H9 (cell line): ENCODE measurements at regions not wholly inside any gene's neighbourhood (a gene's known extent, or its start where the extent isn't known, plus 50 kb on each side); places are given as distances from the start of the nearest gene placed in this dataset.

Source experiments
- DNase-seq: peaks from one replicate; pipeline ENCODE4 v3.0.0-alpha.2; 2017
- H2AFZ ChIP-seq: one replicate; pipeline ENCODE4 v1.6.1; 2013; ENCODE audit warnings: mild to moderate bottlenecking, low read length, control low read depth, moderate library complexity
- H2AK5ac ChIP-seq: 2 replicates; pipeline ENCODE4 v1.6.1; 2013; ENCODE audit warnings: low read length, control low read depth, mixed read lengths; ENCODE audit not compliant: insufficient read length
- H2BK120ac ChIP-seq: one replicate; pipeline ENCODE4 v1.6.1; 2013; ENCODE audit warnings: low read depth, mild to moderate bottlenecking, low read length, control low read depth, inconsistent platforms; ENCODE audit not compliant: poor library complexity, severe bottlenecking
- H2BK12ac ChIP-seq: 2 replicates; pipeline ENCODE4 v1.6.1; 2013; ENCODE audit warnings: low read length, control low read depth, mixed read lengths, low read depth; ENCODE audit not compliant: insufficient read length
- H2BK15ac ChIP-seq: 2 replicates; pipeline ENCODE4 v1.6.1; 2013; ENCODE audit warnings: low read depth, low read length, control low read depth
- H2BK20ac ChIP-seq: one replicate; pipeline ENCODE4 v1.6.1; 2013; ENCODE audit warnings: low read depth, mild to moderate bottlenecking, low read length, control low read depth, inconsistent platforms; ENCODE audit not compliant: poor library complexity, severe bottlenecking
- H2BK5ac ChIP-seq: 2 replicates; pipeline ENCODE4 v1.6.1; 2013; ENCODE audit warnings: low read length, control low read depth, mixed read lengths; ENCODE audit not compliant: insufficient read length
- H3K14ac ChIP-seq: 2 replicates; pipeline ENCODE4 v1.6.1; 2013; ENCODE audit warnings: low read length, control low read depth; ENCODE audit not compliant: insufficient read depth
- H3K18ac ChIP-seq: 2 replicates; pipeline ENCODE4 v1.6.1; 2013; ENCODE audit warnings: low read depth, mild to moderate bottlenecking, mixed read lengths, low read length, control low read depth; ENCODE audit not compliant: insufficient read length
- H3K23ac ChIP-seq: 2 replicates; pipeline ENCODE4 v1.6.1; 2013; ENCODE audit warnings: low read length, control low read depth, mixed read lengths, low read depth; ENCODE audit not compliant: insufficient read length
- H3K23me2 ChIP-seq: 2 replicates; pipeline ENCODE4 v1.6.1; 2013; ENCODE audit warnings: low read depth, mild to moderate bottlenecking, mixed read lengths, low read length, control low read depth; ENCODE audit not compliant: insufficient read length, poor library complexity, severe bottlenecking
- H3K27ac ChIP-seq: 2 replicates; pipeline ENCODE4 v1.5.1; 2013; ENCODE audit warnings: low read length, control low read depth, mixed read lengths, low read depth; ENCODE audit not compliant: insufficient read length
- H3K27me3 ChIP-seq: 2 replicates; pipeline ENCODE4 v1.6.1; 2013; ENCODE audit warnings: low read length, control low read depth, inconsistent platforms; ENCODE audit not compliant: insufficient read depth
- H3K4ac ChIP-seq: 2 replicates; pipeline ENCODE4 v1.6.1; 2013; ENCODE audit warnings: low read depth, mild to moderate bottlenecking, control low read depth, inconsistent platforms, low read length, moderate library complexity
- H3K4me1 ChIP-seq: 2 replicates; pipeline ENCODE4 v1.6.1; 2013; ENCODE audit warnings: low read length, control low read depth, inconsistent platforms; ENCODE audit not compliant: insufficient read depth
- H3K4me2 ChIP-seq: 2 replicates; pipeline ENCODE4 v1.6.1; 2013; ENCODE audit warnings: low read length, control low read depth, mixed read lengths; ENCODE audit not compliant: insufficient read length, insufficient read depth
- H3K56ac ChIP-seq: 2 replicates; pipeline ENCODE4 v1.6.1; 2013; ENCODE audit warnings: low read depth, mild to moderate bottlenecking, mixed read lengths, low read length, control low read depth; ENCODE audit not compliant: insufficient read length
- H3K79me1 ChIP-seq: 2 replicates; pipeline ENCODE4 v1.6.1; 2013; ENCODE audit warnings: low read depth, mild to moderate bottlenecking, moderate library complexity, low read length, control low read depth, inconsistent platforms; ENCODE audit not compliant: insufficient read depth, poor library complexity, severe bottlenecking
- H3K79me2 ChIP-seq: 2 replicates; pipeline ENCODE4 v1.6.1; 2013; ENCODE audit warnings: low read length, control low read depth, inconsistent platforms; ENCODE audit not compliant: insufficient read depth
- H3K9ac ChIP-seq: 2 replicates; pipeline ENCODE4 v1.6.1; 2013; ENCODE audit warnings: low read length, control low read depth, mixed read lengths; ENCODE audit not compliant: insufficient read length; ENCODE audit errors: extremely low read depth
- H3K9me3 ChIP-seq: one replicate; pipeline ENCODE4 v1.6.1; 2013; ENCODE audit warnings: low read depth, low read length, inconsistent platforms; ENCODE audit not compliant: control insufficient read depth
- H3T11ph ChIP-seq: one replicate; pipeline ENCODE4 v1.6.1; 2013; ENCODE audit warnings: mild to moderate bottlenecking, low read length, control low read depth, inconsistent platforms
- H4K20me1 ChIP-seq: one replicate; pipeline ENCODE4 v1.6.1; 2013; ENCODE audit not compliant: control insufficient read depth, insufficient read length, insufficient read depth
- H4K5ac ChIP-seq: 2 replicates; pipeline ENCODE4 v1.6.1; 2013; ENCODE audit warnings: low read depth, mild to moderate bottlenecking, mixed read lengths, low read length, control low read depth; ENCODE audit not compliant: insufficient read length
- H4K8ac ChIP-seq: replicated peaks from 2 replicates; pipeline ENCODE4 v1.6.1; 2013; ENCODE audit warnings: low read length, control low read depth, mixed read lengths, low read depth; ENCODE audit not compliant: insufficient read length
- H4K91ac ChIP-seq: 2 replicates; pipeline ENCODE4 v1.6.1; 2013; ENCODE audit warnings: low read depth, mild to moderate bottlenecking, moderate library complexity, mixed read lengths, low read length, control low read depth; ENCODE audit not compliant: insufficient read length
- H3K27ac Mint-ChIP-seq, 3 experiments: 2 replicates in 2 of 3; 3 replicates in 1 of 3; pipeline ENCODE4 v1.8.0; 2020 to 2021; ENCODE audit warnings: mixed read lengths in 3 of 3, mild to moderate bottlenecking in 1 of 3, moderate library complexity in 1 of 3
- H3K27me3 Mint-ChIP-seq: 2 replicates; pipeline ENCODE4 v1.8.0; 2021; ENCODE audit warnings: low read depth, mild to moderate bottlenecking, moderate library complexity, mixed read lengths
- H3K36me3 Mint-ChIP-seq, 3 experiments: 2 replicates in 2 of 3; 3 replicates in 1 of 3; pipeline ENCODE4 v1.8.0; 2020 to 2021; ENCODE audit warnings: low read depth in 3 of 3, mixed read lengths in 3 of 3; ENCODE audit not compliant: insufficient read depth in 1 of 3
- H3K4me1 Mint-ChIP-seq, 2 experiments: 2 replicates each; pipeline ENCODE4 v1.8.0; 2020; ENCODE audit warnings: mixed read lengths in 2 of 2
- H3K4me3 Mint-ChIP-seq, 2 experiments: 2 replicates in 1 of 2; 3 replicates in 1 of 2; pipeline ENCODE4 v1.8.0; 2020 to 2021; ENCODE audit warnings: mild to moderate bottlenecking in 2 of 2, mixed read lengths in 2 of 2, moderate library complexity in 1 of 2
- H3K9me3 Mint-ChIP-seq, 2 experiments: 2 replicates in 1 of 2; 3 replicates in 1 of 2; pipeline ENCODE4 v1.8.0; 2020; ENCODE audit warnings: mild to moderate bottlenecking in 2 of 2, mixed read lengths in 2 of 2, moderate library complexity in 1 of 2
- WGBS: extraction: QIAGEN DNeasy Blood & Tissue Kit; methylation state at CpG from one replicate; pipeline ENCODE4 v1.1.7; 2013; ENCODE audit warnings: missing lambda C conversion rate, low lambda C conversion rate, mixed read lengths; ENCODE audit not compliant: insufficient read length; ENCODE audit errors: extremely low coverage; 5-methylcytosine and 5-hydroxymethylcytosine counted together
- TF ChIP-seq, protein P1 (sequence below): fragments of 200-600 bp; sonication (generic); conservative IDR thresholded peaks from 3 replicates; pipeline ENCODE4 v1.8.0; 2021; ENCODE audit warnings: antibody characterized with exemption, mild to moderate bottlenecking

DNA sequence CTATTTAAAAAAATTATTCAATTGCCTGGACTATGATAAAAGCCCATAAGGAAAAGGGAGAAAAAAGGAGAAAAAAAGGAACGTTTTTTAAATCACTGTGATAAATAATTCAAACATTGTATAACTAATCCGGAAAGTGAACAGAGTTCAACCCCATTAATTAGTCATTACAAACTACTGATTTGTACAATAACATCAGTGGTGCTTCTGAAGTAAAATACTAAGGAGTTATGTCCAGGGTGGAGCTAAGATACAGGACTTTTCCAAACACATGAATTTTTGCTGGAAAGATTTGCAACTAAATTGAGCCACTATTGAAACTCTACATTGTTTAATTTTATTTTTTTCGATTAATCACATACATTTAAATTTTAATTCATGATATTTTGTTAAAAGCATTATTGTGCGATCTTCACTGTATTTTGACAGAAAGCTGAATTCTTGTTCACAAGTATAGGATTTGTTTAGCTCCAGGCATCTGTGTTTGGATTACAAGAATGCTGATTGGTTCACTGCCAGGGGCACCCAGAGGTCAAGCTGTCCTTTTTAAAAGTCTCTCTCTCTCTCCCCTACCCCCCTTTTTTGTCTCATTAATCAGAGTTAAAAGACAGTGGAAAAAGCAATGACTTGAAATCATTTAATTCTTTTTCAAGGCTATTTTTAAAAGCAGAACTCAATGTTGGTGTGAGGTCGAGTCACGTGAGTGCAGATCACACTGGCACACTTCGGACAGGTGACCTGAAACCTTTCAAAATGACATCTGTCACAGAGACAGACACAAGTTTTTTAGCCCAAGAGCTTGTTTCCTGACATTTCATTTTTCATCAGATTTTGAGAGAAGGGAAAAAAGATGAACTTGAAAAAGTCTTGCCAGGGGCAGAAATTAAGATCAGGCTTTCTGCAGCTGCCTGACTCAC lies 387.3 kb downstream of the NR2F1-AS1 start:
- Histone ChIP-seq H2BK20ac (no peak overlapping the region), H4K8ac (no peak overlapping the region), H3K27me3 (no peaks in the 10 kb centered on the region), H3K18ac (no peak overlapping the region), H3K4me2 (no peak overlapping the region), H3K23me2 (no peaks in the 10 kb centered on the region), H3K14ac (no peak overlapping the region), H2AFZ (no peak overlapping the region), H3K79me1 (no peaks in the 10 kb centered on the region), H2BK15ac (no peak overlapping the region), H3K4ac (no peak overlapping the region), H3K79me2 (no peaks in the 10 kb centered on the region), H3K56ac (no peak overlapping the region), H4K91ac (no peak overlapping the region), H2BK120ac (no peak overlapping the region), H3K9me3 (no peaks in the 10 kb centered on the region), H3K4me1 (no peaks in the 10 kb centered on the region), H4K5ac (no peak overlapping the region), H3K9ac (no peak overlapping the region), H4K20me1 (no peaks in the 10 kb centered on the region), H3K23ac (no peak overlapping the region), H3K27ac (no peak overlapping the region), H3T11ph (no peak overlapping the region), H2BK5ac (no peak overlapping the region), H2AK5ac (no peak overlapping the region), H2BK12ac (no peak overlapping the region)
- no CpG with 5 or more reads among the region's 7 CpGs for WGBS
- no peak for DNase-seq
- H3K4me1 Mint-ChIP-seq = 0 out of 4 replicates have a peak, but pooled peaks cover 0 to 3% of the 10 kb centered on the region in 2 experiments
- TF ChIP-seq, protein P1, sequence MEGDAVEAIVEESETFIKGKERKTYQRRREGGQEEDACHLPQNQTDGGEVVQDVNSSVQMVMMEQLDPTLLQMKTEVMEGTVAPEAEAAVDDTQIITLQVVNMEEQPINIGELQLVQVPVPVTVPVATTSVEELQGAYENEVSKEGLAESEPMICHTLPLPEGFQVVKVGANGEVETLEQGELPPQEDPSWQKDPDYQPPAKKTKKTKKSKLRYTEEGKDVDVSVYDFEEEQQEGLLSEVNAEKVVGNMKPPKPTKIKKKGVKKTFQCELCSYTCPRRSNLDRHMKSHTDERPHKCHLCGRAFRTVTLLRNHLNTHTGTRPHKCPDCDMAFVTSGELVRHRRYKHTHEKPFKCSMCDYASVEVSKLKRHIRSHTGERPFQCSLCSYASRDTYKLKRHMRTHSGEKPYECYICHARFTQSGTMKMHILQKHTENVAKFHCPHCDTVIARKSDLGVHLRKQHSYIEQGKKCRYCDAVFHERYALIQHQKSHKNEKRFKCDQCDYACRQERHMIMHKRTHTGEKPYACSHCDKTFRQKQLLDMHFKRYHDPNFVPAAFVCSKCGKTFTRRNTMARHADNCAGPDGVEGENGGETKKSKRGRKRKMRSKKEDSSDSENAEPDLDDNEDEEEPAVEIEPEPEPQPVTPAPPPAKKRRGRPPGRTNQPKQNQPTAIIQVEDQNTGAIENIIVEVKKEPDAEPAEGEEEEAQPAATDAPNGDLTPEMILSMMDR = no peak
- no peak overlapping the region for H3K4me3 Mint-ChIP-seq
- H3K27me3 Mint-ChIP-seq = no peaks in the 10 kb centered on the region
- H3K27ac Mint-ChIP-seq = no peak overlapping the region
- no peaks in the 10 kb centered on the region for H3K36me3 Mint-ChIP-seq
- no peaks in the 10 kb centered on the region for H3K9me3 Mint-ChIP-seq
